Smooth muscle cell (in vitro differentiated cells): ENCODE measurements at regions not wholly inside any gene's neighbourhood (a gene's known extent, or its start where the extent isn't known, plus 50 kb on each side); places are given as distances from the start of the nearest gene placed in this dataset.
A peak's percentile ranks its signal among the peaks of the same experiment; 100 is the strongest.

ENCODE experiments used
- DNase-seq: peaks from one replicate; lab custom pipeline; 2025; ENCODE audit not compliant: unreplicated experiment; lab: John Stamatoyannopoulos, UW
- H2AFZ ChIP-seq: fragments of 200-600 bp; sonication (generic); 2 replicates; pipeline ENCODE4 v1.6.0; 2016; ENCODE audit warnings: antibody characterized with exemption, low read depth, mild to moderate bottlenecking
- H3F3A ChIP-seq: fragments of 200-600 bp; sonication (generic); 2 replicates; pipeline ENCODE4 v1.6.0; 2017; ENCODE audit warnings: antibody characterized with exemption, low read depth
- H3K27ac ChIP-seq: fragments of 200-600 bp; sonication (generic); 2 replicates; pipeline ENCODE4 v1.5.1; 2016; ENCODE audit warnings: low read depth, mild to moderate bottlenecking
- H3K27me3 ChIP-seq: fragments of 200-600 bp; sonication (generic); 2 replicates; pipeline ENCODE4 v1.6.1; 2016; ENCODE audit warnings: low read depth, mild to moderate bottlenecking
- H3K36me3 ChIP-seq: fragments of 200-600 bp; sonication (generic); 2 replicates; pipeline ENCODE4 v1.5.1; 2016; ENCODE audit warnings: low read depth
- H3K4me1 ChIP-seq: fragments of 200-600 bp; sonication (generic); 2 replicates; pipeline ENCODE4 v1.5.1; 2016; ENCODE audit warnings: low read depth
- H3K4me2 ChIP-seq: fragments of 200-600 bp; sonication (generic); 2 replicates; pipeline ENCODE4 v1.6.0; 2016; ENCODE audit warnings: mild to moderate bottlenecking
- H3K4me3 ChIP-seq: fragments of 200-600 bp; sonication (generic); 2 replicates; pipeline ENCODE4 v1.5.1; 2016; ENCODE audit warnings: mild to moderate bottlenecking
- H3K79me2 ChIP-seq: fragments of 200-600 bp; sonication (generic); 2 replicates; pipeline ENCODE4 v1.6.0; 2016; ENCODE audit warnings: low read depth, mild to moderate bottlenecking
- H3K9ac ChIP-seq: fragments of 200-600 bp; sonication (generic); 2 replicates; pipeline ENCODE4 v1.6.0; 2016; ENCODE audit warnings: low read depth
- H3K9me3 ChIP-seq: fragments of 200-600 bp; sonication (generic); replicated peaks from 2 replicates; pipeline ENCODE4 v1.5.1; 2016; ENCODE audit warnings: low read depth
- H4K20me1 ChIP-seq: fragments of 200-600 bp; sonication (generic); 2 replicates; pipeline ENCODE4 v1.6.0; 2016; ENCODE audit warnings: low read depth
- WGBS: methylation state at CpG from one replicate; pipeline ENCODE4 v1.1.7; 2016; ENCODE audit warnings: low lambda C conversion rate; 5-methylcytosine and 5-hydroxymethylcytosine counted together
- TF ChIP-seq, protein P1 (sequence below): fragments of 200-600 bp; sonication (generic); IDR thresholded peaks from 2 replicates; pipeline ENCODE4 v1.5.1; 2017; ENCODE audit warnings: borderline replicate concordance, mild to moderate bottlenecking, antibody characterized with exemption; ENCODE audit not compliant: insufficient read depth, poor library complexity, severe bottlenecking

DNA sequence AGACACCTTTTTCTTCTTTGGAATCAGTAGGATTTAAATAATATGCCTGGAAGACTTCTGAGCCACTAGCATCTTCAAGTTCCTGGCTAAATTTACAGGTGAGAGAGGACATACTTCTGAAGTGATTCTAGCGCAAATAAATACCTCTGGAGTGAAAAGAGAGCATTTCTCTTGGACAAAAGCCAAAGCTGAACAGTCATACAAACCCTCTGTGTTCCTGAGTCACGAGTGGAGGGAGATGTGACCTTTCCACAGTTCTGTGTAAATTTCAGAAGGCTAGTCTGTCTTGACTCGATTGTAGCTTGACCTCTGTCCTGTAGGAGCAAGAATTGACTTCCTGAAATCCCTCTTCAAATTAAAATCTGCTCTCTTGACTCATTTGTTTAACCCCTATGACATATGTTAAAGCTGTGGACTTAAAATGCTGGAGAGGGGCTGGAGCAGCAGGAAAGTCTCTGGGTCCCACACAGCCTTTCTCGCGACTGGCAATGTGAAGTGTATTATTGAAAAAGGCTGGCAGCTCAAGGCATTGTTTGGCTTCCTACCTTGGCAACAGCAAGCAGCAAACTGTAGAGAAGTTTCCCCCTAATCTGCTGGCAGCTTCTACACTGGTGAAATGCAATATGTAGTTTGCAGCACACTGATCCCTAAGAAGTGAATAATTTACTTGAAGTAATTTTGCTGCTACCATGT, 79.6 kb upstream of the GCFC2 start:
- Histone ChIP-seq H3K4me1 (no peaks in the 10 kb centered on the region), H3K36me3 (no peaks in the 10 kb centered on the region), H3F3A (no peaks in the 10 kb centered on the region), H2AFZ (no peak overlapping the region), H3K4me2 (no peak overlapping the region), H3K4me3 (no peak overlapping the region), H4K20me1 (no peaks in the 10 kb centered on the region), H3K27ac (no peak overlapping the region), H3K9me3 (no peaks in the 10 kb centered on the region), H3K9ac (no peak overlapping the region), H3K79me2 (no peaks in the 10 kb centered on the region), H3K27me3 (no peaks in the 10 kb centered on the region)
- WGBS = 69% methylated on average over 5 of the region's 5 CpGs
- TF ChIP-seq, protein P1, sequence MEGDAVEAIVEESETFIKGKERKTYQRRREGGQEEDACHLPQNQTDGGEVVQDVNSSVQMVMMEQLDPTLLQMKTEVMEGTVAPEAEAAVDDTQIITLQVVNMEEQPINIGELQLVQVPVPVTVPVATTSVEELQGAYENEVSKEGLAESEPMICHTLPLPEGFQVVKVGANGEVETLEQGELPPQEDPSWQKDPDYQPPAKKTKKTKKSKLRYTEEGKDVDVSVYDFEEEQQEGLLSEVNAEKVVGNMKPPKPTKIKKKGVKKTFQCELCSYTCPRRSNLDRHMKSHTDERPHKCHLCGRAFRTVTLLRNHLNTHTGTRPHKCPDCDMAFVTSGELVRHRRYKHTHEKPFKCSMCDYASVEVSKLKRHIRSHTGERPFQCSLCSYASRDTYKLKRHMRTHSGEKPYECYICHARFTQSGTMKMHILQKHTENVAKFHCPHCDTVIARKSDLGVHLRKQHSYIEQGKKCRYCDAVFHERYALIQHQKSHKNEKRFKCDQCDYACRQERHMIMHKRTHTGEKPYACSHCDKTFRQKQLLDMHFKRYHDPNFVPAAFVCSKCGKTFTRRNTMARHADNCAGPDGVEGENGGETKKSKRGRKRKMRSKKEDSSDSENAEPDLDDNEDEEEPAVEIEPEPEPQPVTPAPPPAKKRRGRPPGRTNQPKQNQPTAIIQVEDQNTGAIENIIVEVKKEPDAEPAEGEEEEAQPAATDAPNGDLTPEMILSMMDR = no peak
- no peak for DNase-seq

DNA sequence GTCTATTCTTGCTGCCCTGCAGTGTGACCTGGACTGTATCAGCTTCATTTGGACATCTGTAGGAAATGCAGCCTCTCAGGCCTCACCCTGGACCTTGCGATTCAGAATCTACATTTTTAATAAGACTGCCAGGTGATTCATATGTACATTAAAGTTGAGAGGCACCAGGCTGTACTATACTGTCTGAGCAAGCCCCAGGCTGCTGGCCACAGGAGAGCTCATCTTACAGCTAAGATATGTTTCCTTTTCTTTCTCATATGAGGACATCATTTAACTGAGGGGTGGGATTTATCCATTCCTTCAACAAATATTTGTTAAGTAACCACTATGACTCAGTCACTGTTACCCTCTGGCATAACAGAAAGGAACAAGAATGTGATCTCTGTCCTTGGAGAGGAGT, 78.2 kb upstream of the GCFC2 start:
- no peak overlapping the region for H3K27ac ChIP-seq
- H3K36me3 ChIP-seq = no peaks in the 10 kb centered on the region
- no peaks in the 10 kb centered on the region for H3K79me2 ChIP-seq
- TF ChIP-seq, protein P1 = no peak
- H4K20me1 ChIP-seq = no peaks in the 10 kb centered on the region
- H3K4me1 ChIP-seq = no peaks in the 10 kb centered on the region
- no peaks in the 10 kb centered on the region for H3K27me3 ChIP-seq
- no peaks in the 10 kb centered on the region for H3K9me3 ChIP-seq
- no peak overlapping the region for H2AFZ ChIP-seq
- WGBS = 90% methylated on average over 1 of the region's 1 CpG
- no peak overlapping the region for H3K9ac ChIP-seq
- H3F3A ChIP-seq = no peaks in the 10 kb centered on the region
- H3K4me2 ChIP-seq = peak overlapping the region; percentile 35
- no peak overlapping the region for H3K4me3 ChIP-seq
- DNase-seq = no peak

DNA sequence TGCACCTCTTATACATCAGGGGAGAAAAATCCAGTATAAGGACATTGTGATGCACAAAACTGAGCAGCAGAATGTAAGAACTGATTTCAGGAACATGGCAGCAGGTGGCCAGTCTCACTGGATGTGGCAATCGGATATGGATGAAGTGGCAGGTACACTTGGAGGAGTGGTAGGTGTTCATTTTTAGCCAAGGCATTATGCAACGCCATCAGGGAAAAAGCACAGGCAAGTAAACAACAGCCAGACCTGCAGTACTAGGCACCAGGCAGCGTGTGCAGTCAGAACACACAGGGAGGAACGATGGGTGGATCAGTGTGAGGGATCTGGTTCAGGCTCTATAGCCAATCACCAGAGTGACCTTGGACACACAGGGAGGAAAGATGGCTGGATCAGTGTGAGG, 77.4 kb upstream of the GCFC2 start:
- Histone ChIP-seq H3K9ac (no peak overlapping the region), H3K27me3 (no peaks in the 10 kb centered on the region), H3K79me2 (no peaks in the 10 kb centered on the region), H3K9me3 (no peaks in the 10 kb centered on the region), H3K4me1 (no peaks in the 10 kb centered on the region), H3F3A (no peaks in the 10 kb centered on the region), H2AFZ (no peak overlapping the region), H4K20me1 (no peaks in the 10 kb centered on the region), H3K27ac (no peak overlapping the region), H3K36me3 (no peaks in the 10 kb centered on the region), H3K4me2 (no peak overlapping the region), H3K4me3 (no peak overlapping the region)
- TF ChIP-seq, protein P1 = no peak
- 95% methylated on average over 4 of the region's 4 CpGs for WGBS
- no peak for DNase-seq

DNA sequence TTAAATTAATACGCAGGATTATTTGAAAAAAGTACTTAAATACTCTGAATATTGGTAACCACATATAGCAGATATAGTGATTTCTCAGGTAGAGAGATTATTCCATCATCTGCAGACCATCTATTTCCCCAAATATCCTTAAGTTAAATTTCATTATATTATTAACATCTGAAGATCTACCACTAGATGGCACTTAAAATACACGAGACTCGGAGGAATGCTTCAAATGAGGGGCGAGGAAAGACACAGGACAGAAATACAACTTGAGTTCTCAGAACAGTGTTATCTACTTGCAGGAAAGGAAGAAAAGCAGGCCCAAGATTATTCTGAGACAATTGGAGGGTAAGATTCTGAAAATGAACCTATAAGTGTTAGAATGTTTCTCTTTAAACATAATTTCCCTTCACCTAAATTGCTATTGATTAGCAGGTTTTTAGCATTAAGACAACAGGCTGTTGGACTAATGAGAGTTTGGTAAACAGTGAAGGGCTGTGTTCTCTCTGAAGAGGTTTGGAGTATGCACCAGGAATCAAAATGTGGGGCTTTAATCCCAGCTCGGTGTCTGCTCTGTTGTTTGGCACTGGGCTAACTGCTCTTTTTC, 76.9 kb upstream of the GCFC2 start:
- no peaks in the 10 kb centered on the region for H3K27me3 ChIP-seq
- no peaks in the 10 kb centered on the region for H3K36me3 ChIP-seq
- H3K9ac ChIP-seq = no peak overlapping the region
- no peaks in the 10 kb centered on the region for H3K4me1 ChIP-seq
- 24% methylated on average over 5 of the region's 5 CpGs for WGBS
- H3F3A ChIP-seq = no peaks in the 10 kb centered on the region
- TF ChIP-seq, protein P1 = peak; percentile 67
- no peak for DNase-seq
- H3K4me2 ChIP-seq = no peak overlapping the region
- no peaks in the 10 kb centered on the region for H3K79me2 ChIP-seq
- no peak overlapping the region for H2AFZ ChIP-seq
- no peak overlapping the region for H3K27ac ChIP-seq
- no peaks in the 10 kb centered on the region for H4K20me1 ChIP-seq
- no peaks in the 10 kb centered on the region for H3K9me3 ChIP-seq
- H3K4me3 ChIP-seq = no peak overlapping the region
